NCI-H2107 treated with DMSO at 0.1 percent for 48 hours (cell line): ENCODE measurements at regions not wholly inside any gene's neighbourhood (a gene's known extent, or its start where the extent isn't known, plus 50 kb on each side); places are given as distances from the start of the nearest gene placed in this dataset.
"Not testable (repeated sequence)": the region's sequence is repeated elsewhere in the genome, so short reads cannot be mapped to it uniquely, and the experiment has no call there.

Source experiments
- DNase-seq: peaks from one replicate; lab custom pipeline; 2025; ENCODE audit not compliant: unreplicated experiment; lab: John Stamatoyannopoulos, UW

DNA sequence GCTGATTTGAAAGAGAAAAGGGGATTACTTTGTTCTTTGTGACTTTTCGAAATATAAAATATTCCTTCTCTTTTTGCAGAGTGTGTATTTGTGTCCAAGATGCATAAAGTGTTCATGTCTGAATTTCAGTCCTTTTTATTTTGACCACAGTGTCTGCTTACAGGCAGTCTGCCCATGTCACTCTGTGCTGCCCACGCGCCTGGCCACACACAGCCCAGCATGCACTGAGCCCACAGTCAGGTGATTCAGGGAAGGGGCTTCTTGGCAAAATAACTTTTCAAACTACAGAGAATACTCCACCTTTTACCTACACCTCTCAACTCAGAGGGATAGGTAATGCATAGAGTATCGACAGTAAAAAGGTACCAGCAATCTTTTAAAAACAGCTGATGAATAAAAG lies 142.5 kb upstream of the TRPC4 start:
- DNase-seq, result no peak

DNA sequence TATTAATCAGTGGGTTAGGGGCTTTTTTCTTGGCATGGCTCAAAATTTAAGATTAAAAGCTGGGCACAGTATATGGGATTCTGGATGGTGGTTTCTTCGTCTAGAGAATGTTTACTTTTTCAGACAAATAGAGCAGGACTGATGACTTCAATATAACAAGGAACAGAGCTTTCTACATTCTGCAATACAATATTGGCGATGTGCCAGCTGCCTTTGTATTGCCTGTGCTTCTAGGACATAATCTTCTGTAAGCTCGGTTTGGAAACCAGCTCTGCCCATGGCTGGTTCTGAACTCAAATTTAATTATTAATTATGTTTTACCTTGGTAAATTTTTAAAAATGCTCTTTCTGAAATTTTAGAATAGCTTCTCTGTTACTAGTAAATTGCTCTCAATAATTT lies 139.1 kb upstream of the TRPC4 start:
- no peak for DNase-seq

DNA sequence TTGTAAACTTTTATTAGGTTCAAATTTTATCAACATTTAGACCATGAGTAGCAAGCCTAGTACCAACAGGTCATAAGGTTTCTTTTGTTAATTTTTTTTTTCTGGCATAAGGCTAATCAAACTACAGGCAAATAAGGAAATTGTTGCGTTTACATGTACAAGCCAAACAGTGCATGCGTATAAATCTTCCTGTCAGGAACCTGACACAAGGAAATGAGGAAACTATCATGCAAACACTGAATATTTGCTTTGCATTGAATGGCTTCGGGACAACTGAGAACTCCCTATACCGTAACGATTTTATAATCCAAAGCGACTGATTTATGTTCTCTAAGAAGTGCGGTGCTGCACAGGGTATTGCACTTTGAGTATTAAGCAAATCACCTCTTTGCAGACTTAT lies 133.0 kb upstream of the TRPC4 start:
- DNase-seq, result no peak

DNA sequence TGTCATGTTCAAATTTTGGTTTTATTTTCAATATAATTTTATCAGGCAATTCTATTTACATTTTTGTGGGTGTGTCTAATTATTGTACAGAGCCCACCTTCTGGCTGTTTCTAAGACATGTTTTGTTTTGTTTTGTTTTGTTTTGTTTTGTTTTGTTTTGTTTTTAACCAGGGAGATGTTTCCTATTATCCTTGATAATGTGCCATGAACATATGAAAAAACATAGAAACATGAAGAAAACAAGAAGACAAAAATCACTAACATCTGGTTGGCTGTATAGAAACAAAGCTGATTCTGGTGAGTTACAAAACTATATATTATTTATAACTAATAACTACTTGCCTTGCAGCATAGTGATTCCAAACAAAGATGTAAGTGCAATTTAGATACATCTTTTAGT lies 128.1 kb upstream of the TRPC4 start:
- DNase-seq, result no peak

DNA sequence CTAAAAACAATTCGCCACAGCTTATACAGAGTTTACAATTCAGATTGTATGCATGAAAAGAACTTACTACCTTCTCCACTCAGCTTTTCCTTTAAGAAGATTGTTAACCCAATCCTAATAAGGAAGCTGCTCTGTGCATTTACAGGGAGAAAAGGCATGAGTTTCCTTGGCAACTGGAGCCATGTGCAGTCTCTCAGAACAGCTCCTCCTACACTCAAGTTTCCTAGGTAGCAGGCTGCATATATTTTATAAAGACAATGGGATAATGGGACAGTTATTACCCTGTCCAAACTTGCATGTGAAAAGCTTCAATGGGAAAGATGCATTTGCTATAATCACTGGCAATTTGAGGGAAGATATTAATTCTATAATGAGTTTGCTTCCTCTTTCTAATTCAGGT lies 125.5 kb upstream of the TRPC4 start:
- no peak for DNase-seq

DNA sequence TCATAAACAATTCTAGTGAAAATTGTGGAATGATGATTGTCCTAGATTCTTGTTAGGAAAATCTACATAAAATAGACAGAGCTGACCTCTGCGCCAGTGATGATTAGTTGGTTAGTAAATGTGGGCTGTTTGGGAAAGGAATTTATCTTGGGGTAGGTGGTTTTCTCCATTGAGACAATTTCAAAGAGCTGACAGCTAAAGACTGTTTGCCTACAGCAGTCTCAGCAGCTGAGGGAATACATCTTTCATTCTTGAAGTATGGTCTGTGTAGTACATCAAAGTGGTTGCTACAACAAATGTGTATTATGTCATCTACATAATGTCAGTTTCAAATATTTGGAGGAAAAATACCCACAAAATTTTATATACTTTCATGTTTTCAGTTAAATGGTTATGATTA lies 117.2 kb upstream of the TRPC4 start:
- no peak for DNase-seq

DNA sequence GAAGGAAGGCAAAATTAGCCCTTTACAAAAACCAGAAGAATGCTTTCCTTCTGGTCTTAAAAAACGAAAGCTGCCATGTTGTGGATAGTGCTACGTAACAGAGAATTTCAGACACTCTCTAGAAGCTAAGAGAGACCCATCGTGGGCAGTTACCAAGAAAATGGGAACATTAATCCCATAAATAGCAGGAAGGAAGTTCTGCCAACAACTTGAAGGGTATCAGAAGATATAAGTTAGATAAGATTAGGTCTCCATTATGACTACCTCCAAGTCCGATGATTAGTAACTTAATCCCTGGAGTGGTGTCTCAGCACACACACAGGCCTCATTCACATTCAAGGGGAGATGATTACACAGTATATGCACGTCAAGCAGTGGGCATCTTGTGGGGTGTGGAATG lies 115.7 kb upstream of the TRPC4 start:
- DNase-seq, result no peak

DNA sequence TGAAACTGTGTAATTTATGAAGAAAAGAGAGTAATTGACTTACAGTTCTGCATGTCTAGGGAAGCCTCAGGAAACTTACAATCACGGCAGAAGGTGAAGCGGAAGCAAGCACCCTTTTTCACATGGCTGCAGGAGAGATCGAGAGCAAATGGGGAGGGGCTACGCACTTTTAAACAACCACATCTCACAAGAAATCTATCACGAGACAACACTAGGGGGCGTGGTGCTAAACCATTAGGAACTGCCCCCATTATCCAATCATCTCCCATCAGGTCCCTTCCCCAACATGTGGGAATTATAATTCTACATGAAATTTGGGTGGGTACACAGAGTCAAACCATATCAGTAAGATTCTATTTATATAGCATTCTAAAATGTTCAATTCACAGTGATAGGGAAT lies 114.8 kb upstream of the TRPC4 start:
- DNase-seq, result no peak

DNA sequence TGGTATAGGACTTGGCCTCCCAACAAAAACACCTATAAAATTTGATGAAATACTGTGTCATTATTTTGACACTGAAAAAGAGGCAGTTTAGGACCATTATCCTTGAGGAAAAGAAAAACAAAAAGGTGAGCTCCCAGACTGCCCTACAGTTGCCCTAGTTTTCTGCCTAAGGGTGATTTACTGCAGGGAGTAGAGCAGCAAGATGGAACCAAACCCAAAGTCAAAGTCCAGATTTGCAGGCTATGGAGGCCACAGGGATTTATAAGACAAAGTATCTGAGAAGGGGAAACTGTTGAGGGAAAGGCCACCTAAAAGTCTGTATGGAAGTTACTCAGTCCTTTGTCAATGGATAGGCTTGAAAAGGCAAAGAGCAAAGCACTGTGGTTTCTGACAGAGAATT lies 112.4 kb upstream of the TRPC4 start:
- DNase-seq, result no peak

DNA sequence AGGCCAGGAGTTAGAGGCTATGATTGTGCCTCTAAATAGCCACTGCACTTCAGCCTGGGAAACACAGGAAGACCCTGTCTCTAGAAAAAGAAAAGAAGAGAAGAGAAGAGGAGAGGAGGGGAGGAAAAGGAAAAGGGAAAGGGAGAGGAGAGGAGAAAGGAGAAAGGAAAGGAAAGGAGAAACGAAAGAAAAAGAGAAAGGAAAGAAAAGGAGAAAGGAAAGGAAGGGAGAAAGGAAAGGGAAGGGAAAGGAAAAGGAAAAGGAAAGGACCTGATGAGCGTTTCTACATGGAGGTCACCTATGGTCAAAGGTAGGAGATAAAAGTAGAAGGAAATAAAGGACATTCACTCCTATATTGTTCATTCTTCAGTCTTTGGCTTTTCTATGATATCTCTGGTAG lies 109.1 kb upstream of the TRPC4 start:
- no peak for DNase-seq

DNA sequence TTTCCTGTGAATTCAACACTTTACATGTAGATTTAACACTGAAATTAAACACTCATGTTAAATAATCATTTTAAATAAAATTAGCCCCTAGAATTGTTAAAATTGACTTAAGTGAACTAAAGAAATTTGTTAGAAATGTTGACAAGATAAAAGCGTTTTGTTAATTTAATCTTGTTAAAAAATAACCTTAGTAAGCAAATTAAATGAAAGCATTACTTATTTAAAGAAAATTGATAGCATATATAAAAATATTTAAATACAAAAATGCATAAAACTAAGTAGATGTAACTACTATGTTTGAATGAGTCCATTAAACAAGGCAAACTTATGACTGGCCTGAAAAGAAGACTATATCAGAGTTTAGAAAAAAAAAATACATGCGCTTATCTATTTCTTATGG lies 99.0 kb upstream of the TRPC4 start:
- DNase-seq, result no peak

DNA sequence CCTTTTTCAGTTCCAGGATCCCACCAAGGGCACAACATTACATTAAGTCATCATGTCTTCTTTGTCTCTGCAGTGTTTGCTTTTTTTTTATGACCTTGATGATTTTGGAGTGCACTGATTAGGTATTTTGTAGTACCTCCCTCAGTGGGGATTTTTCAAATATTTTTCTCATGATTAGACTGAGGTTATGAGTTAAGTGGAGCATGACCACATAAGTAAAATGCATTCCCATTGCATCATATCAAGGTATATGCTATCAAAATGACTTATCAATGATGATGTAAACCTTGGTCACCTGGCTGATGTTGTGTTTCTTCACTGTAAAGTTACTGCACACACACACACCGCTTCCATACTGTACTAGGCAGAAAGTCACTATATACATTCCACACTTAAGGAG lies 96.7 kb upstream of the TRPC4 start:
- DNase-seq, result no peak

DNA sequence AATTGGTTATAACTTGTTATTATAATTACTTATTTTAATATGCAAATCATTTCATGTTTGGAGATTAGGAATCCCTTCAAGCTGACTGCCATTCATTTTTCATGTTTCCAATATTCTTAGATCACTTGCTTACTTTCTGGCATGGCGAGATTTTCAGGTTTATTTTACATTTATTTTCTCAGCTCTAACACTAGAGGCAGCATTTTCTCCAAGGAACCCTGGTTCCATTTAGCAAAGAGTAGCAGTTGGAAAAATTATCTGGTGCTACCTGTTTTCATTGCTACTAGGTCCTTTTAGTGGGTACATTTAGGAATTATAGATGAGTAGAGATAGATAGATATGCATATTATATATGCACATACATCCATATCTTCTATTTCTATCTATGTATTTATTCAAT lies 90.9 kb upstream of the TRPC4 start:
- no peak for DNase-seq

DNA sequence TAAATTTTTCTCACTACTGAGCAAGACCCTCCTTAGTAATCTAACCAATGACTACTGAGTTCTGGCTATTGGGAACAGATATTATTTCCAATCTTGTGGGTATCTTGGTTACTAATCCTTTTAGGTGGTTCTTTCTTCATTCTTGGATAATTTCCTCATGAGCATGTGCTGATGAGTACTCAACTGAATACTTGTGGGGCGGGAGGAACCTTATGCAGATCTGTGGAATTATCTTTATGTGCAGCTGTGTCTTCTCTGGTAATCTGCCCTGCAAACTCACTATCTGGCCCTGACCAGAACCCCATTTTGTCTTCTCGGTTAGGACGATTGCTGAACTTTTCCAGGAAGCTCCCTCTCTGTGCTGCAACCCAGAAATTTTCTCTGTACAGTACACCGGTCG lies 89.7 kb upstream of the TRPC4 start:
- no peak for DNase-seq

DNA sequence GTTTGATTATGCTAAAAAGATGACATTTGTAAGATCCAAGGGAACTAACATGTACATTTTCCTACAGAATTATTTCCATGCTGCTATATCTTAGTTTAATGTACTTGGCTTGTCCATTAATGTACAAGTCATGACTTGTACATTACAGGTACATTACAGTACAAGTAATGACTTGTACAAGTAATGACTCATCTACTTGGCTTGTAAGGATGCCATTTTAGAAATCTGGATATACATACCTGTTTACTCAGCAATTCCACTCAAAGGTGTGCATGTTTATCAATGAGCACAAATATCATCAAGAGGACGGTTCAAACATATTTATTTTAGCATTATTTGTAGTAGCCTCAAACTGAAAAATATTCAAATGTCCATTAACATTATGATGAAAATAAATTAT lies 87.0 kb upstream of the TRPC4 start:
- DNase-seq, result no peak

DNA sequence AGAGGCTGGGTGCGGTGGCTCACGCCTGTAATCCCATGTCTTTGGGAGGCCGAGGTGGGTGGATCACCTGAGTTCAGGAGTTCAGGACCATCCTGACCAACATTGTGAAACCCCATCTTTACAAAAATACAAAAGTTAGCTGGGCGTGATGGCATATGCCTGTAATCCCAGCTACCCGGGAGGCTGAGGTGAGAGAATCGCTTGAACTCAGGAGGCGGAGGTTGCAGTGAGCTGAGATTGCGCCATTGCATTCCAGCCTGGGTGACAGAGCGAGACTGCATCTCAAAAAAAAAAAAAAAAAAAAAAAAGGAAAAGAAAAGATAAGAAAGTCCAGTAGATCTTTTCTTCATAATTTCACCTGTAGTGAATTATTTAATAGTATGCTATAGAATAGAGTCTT lies 85.0 kb upstream of the TRPC4 start:
- DNase-seq, result not testable (repeated sequence)

DNA sequence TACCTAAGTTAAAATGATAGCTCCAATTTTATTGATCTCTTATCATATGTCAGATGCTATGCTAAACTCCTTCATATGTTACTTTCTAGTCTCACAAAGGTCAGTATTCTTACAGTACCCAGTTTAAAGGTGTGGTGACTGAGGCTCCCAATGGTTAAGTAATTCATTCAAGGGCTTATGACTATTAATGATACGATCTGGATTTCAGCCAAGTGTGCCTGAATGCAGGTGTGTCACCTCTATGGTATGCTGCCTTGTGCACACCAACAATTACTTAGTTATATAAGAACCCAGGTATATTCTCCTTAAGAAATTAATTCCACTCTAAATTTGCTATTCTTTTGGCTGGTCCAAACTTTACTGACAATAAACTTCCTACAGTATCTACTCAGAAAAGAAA lies 84.6 kb upstream of the TRPC4 start:
- DNase-seq, result no peak

DNA sequence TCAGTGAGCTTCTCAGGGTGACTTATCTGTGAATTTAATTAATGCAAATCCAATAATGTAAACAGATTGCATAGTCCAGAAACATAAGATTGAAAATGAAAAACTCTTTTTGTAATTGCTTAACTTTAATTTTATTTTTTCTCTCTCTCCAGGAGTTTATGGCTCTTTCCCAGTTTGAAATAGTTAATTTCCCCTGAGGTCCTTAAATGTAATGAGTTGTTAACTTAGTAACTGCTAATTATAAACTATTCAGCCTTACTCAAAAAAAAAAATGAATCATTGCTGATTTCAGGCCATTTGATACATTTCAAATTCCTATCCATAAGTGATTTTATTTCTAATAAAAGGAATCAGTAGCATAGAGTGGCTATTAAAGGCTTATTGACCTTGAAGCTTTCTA lies 84.1 kb upstream of the TRPC4 start:
- DNase-seq, result no peak

DNA sequence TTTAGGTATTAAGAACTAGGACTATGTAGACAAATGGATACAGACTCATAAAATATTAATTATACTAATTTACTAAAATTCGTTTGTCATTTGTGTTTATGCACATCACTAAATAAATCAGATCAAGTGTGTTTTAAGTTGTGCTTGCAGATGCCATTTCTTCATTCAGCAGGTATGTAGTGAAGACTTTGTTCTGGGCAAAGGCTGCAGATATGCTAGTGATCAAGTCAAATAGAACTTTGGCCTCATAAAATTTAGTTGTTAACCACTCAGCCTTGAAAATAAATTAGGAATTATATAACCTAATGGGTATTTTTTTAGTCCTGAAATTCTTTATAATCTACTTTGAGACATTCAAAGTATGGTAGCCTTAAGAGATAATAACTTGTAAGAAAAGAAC lies 80.4 kb upstream of the TRPC4 start:
- DNase-seq, result no peak

DNA sequence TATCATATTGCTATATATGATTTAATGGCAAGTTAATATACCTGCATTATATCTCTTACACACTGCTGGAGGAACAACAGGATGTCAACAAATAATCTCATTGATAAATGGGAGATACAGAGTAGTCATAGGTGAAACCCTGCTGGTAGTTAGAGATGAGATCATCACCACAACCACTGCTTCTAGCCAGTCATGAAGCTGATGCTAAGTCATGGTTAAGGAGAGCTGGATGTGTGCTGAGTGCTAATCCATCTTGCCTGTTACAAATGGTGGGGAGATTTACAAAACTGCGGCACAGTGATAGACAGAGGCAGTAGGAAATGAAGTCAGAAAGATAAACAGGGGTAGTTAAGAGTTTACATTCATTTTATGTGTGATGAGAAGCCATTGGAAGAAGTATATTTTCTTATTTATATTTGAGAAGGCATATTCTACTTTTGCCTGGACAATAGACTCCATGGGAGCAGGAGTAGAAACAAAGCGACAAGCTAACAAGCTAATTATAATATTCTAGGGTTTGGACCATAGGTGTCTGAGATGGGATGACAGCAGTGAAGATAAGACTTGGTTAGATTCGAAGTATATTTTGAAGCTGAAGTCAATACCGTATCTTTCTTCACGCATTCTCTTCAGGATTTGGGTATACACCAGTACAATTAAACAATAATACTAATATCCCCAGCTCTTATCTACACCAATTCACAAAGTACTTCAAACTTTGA lies 78.0 kb upstream of the TRPC4 start:
- no peak for DNase-seq

DNA sequence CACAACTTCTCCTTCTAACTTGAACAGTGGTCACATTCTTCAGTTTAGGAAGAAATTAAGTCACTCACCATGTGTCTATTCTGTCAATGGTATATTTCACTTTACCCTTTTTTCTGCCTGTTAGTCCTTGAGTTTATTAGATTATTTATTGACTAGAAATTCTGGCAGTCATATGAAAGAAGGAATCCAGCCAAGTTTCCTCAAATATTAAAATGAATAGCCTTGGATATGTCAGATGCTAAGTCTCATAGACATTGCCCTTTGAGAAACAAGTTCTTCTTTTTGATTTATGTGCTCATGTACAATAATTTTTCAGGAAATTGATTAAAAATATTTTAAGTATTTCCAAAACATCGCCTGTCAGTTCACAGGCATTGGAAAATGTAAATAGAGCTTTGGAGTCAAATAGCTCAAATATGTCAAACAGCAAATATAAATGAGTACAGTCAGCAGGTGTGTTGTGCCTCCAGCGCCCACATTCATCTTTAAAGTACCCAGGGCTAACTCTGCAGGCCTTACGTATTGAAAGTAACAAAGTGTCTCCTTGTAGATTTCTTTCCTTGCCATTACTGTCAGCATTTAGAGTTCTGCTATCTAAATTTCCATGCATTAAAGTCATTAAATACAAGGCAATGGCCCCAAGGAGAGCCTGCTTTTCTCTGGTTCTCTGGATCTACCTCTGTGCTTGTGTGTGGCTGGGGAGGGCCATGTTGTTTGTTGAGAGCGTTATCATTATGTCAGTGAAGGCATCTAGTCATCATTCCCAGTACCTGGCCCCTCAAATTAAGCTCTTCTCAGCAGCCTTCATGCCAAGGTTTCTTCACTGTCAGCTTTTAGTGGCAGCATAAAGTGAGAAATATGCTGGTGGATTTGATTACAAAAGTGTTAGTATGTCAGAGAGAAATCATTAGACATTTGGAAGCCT lies 76.3 kb upstream of the TRPC4 start:
- no peak for DNase-seq

DNA sequence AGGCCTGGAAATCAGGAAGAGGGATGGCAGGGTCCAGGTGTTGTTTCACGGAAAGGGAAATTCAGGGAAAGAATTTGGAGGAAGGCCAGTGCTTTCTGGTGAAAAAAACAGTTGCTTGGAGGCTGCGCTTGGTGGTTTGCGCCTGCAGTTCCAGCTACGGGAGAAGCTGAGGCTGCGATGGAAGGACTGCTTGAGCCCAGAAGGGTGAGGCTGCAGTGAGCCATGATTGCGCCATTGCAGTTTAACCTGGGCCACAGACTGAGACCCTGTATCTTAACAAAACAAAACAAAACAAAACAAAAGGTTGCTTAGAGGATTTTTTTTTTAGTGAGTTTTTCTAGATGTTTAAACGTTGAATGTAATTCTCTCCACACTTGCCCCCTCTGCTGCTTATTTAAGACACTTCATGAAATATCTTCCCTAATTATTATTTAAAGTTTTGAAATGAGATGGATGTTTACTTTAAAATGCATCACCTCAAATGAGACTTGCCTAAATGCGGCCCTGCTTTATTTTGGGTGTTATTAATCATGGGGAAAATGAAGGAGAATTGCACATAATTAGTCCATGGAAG lies 75.4 kb upstream of the TRPC4 start:
- no peak for DNase-seq
